Caco-2 (cell line): ENCODE measurements at regions not wholly inside any gene's neighbourhood (a gene's known extent, or its start where the extent isn't known, plus 50 kb on each side); places are given as distances from the start of the nearest gene placed in this dataset.

ENCODE experiments used
- BruUV-seq: library from RNA; stranded (reverse); fragments of 400-500 nt; replicated peaks from 2 replicates; lab custom pipeline; 2021; lab: Mats Ljungman, UMichigan
- CTCF ChIA-PET: fragments of 300-600 bp; sonication (Branson Sonifier 250); formaldehyde crosslinking; loops from one replicate; lab custom pipeline; 2022; ENCODE audit warnings: antibody characterized with exemption; lab: Charles Lee
- POLR2A ChIA-PET: fragments of 300-600 bp; sonication (Branson Sonifier 250); formaldehyde crosslinking; loops from one replicate; lab custom pipeline; 2022; ENCODE audit warnings: antibody characterized with exemption; lab: Charles Lee
- DNase-seq, 2 experiments: peaks; one replicate each; pipeline versions ENCODE4 v3.0.0 to v3.0.0-alpha.2; 2020 to 2022
- H3K27me3 ChIP-seq: replicated peaks from 2 replicates; pipeline ENCODE4 v1.6.0; 2011; ENCODE audit warnings: low read length; ENCODE audit not compliant: control insufficient read depth, insufficient read depth
- H3K36me3 ChIP-seq: 2 replicates; pipeline ENCODE4 v1.5.1; 2011; ENCODE audit warnings: low read length; ENCODE audit not compliant: control insufficient read depth, insufficient read depth
- H3K4me1 ChIP-seq: fragments of 250-450 bp; sonication (Bioruptor Pico); 2 replicates; pipeline ENCODE4 v1.5.1; 2020; ENCODE audit warnings: mild to moderate bottlenecking
- H3K4me3 ChIP-seq: 2 replicates; pipeline ENCODE4 v1.5.1; 2011; ENCODE audit warnings: low read depth, mild to moderate bottlenecking, control low read depth, low read length
- H3K9me3 ChIP-seq: fragments of 250-450 bp; sonication (Bioruptor Pico); 2 replicates; pipeline ENCODE4 v1.5.1; 2020; ENCODE audit warnings: mild to moderate bottlenecking, moderate library complexity
- H3K27ac Mint-ChIP-seq: one replicate; pipeline ENCODE4 v1.8.0; 2022; ENCODE audit warnings: mixed read lengths; ENCODE audit not compliant: unreplicated experiment
- H3K27me3 Mint-ChIP-seq: one replicate; pipeline ENCODE4 v1.8.0; 2022; ENCODE audit warnings: mixed read lengths; ENCODE audit not compliant: insufficient read depth, unreplicated experiment
- H3K36me3 Mint-ChIP-seq: one replicate; pipeline ENCODE4 v1.8.0; 2022; ENCODE audit warnings: mild to moderate bottlenecking, mixed read lengths; ENCODE audit not compliant: insufficient read depth, unreplicated experiment
- H3K4me1 Mint-ChIP-seq: one replicate; pipeline ENCODE4 v1.8.0; 2022; ENCODE audit warnings: low read depth, mixed read lengths; ENCODE audit not compliant: unreplicated experiment
- H3K4me3 Mint-ChIP-seq: one replicate; pipeline ENCODE4 v1.8.0; 2022; ENCODE audit warnings: mild to moderate bottlenecking, moderate library complexity, mixed read lengths; ENCODE audit not compliant: unreplicated experiment
- H3K9me3 Mint-ChIP-seq: one replicate; pipeline ENCODE4 v1.8.0; 2022; ENCODE audit warnings: mixed read lengths; ENCODE audit not compliant: unreplicated experiment
- CTCF ChIP-seq, 2 experiments: fragments of 200-600 bp in 1 of 2; IDR thresholded peaks; 1 replicate in 1 of 2; 2 replicates in 1 of 2; pipeline versions ENCODE4 v1.5.1 to v1.8.0; 2011 to 2022; ENCODE audit warnings: antibody characterized with exemption in 1 of 2, control low read depth in 1 of 2, inconsistent platforms in 1 of 2, low read depth in 1 of 2, low read length in 1 of 2, mild to moderate bottlenecking in 1 of 2, moderate library complexity in 1 of 2; ENCODE audit not compliant: insufficient read depth in 1 of 2, severe bottlenecking in 1 of 2, unreplicated experiment in 1 of 2
- intact Hi-C: fragments of 100-400 bp; cut with micrococcal nuclease; formaldehyde crosslinking; loops from one replicate; pipeline ENCODE4 v1.10.0; 2022; ENCODE audit not compliant: unreplicated experiment

- intact Hi-C loops = no loop called here
- no peaks in the 10 kb centered on the region for H3K36me3 ChIP-seq
- Mint-ChIP-seq H3K4me1 (no peaks in the 10 kb centered on the region), H3K9me3 (no peaks in the 10 kb centered on the region), H3K36me3 (no peaks in the 10 kb centered on the region), H3K4me3 (no peak overlapping the region), H3K27me3 (no peaks in the 10 kb centered on the region), H3K27ac (no peak overlapping the region)
- no peak for TF ChIP-seq CTCF (IDR thresholded peaks at IDR 0.05; ENCODE audit: insufficient read depth in 1 of 2, low read depth in 1 of 2, low read length in 1 of 2, severe bottlenecking in 1 of 2, unreplicated experiment in 1 of 2)
- ChIA-PET POLR2A (no interaction called here), CTCF (no interaction called here)
- DNase-seq = no peak
- H3K4me3 ChIP-seq = no peak overlapping the region
- H3K4me1 ChIP-seq = no peaks in the 10 kb centered on the region
- no TSS peak for BruUV-seq
- no peaks in the 10 kb centered on the region for H3K9me3 ChIP-seq
- H3K27me3 ChIP-seq = no peaks in the 10 kb centered on the region
These were observed 1245.1 kb upstream of the LRRTM1 start for GRCh38 chr2:81549646-81550045.

DNA sequence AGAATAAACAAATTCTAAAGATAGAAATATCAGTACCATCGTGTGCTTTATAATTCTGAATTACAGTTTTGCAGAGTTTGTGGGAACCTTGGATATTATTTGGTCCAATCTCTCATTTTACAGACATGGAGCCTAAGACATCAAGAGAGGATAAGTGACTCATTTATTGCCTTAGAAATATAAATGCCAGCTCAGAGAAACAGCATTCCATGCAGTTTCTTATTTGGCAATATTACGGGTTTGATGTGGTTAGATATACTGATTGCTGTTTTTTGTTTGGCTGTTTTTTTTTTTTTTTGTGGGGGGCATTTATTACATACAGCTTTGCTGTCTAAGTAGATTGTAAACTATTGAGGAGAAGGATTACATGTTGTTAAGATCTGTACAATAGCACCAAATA is 1241.1 kb upstream of the LRRTM1 start:
- BruUV-seq = no TSS peak
- no peaks in the 10 kb centered on the region for H3K36me3 ChIP-seq
- H3K4me3 ChIP-seq = no peak overlapping the region
- intact Hi-C loops = no loop called here
- Mint-ChIP-seq H3K9me3 (no peaks in the 10 kb centered on the region), H3K4me1 (no peaks in the 10 kb centered on the region), H3K36me3 (no peaks in the 10 kb centered on the region), H3K27ac (no peak overlapping the region), H3K4me3 (no peak overlapping the region), H3K27me3 (no peaks in the 10 kb centered on the region)
- TF ChIP-seq CTCF (IDR thresholded peaks at IDR 0.05; ENCODE audit: insufficient read depth in 1 of 2, low read depth in 1 of 2, low read length in 1 of 2, severe bottlenecking in 1 of 2, unreplicated experiment in 1 of 2) = no peak
- no peaks in the 10 kb centered on the region for H3K4me1 ChIP-seq
- H3K9me3 ChIP-seq = no peaks in the 10 kb centered on the region
- ChIA-PET POLR2A (no interaction called here), CTCF (no interaction called here)
- DNase-seq = no peak
- H3K27me3 ChIP-seq = no peaks in the 10 kb centered on the region

DNA sequence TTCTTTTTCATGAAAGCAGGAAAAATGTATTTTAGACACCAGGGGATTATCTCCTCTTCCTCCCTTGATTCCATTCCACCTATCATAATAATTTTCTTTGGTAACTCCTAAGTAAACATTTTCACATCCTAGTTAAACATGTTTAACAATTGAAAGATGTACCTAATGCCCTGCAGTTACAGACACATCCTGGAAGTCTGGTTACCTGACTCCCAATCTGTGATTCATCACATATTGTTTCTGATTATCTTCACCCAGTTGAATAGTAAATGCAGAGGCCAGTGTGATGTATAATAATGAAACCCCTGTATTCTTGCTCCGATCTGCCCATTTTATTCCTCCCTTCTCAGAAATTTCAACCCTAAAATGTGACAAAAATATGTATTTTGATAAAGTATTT is 1237.6 kb upstream of the LRRTM1 start:
- Histone ChIP-seq H3K4me3 (no peak overlapping the region), H3K36me3 (no peaks in the 10 kb centered on the region), H3K9me3 (no peaks in the 10 kb centered on the region), H3K4me1 (no peaks in the 10 kb centered on the region), H3K27me3 (no peaks in the 10 kb centered on the region)
- no peak overlapping the region for H3K4me3 Mint-ChIP-seq
- H3K27ac Mint-ChIP-seq = no peak overlapping the region
- DNase-seq = no peak
- no peaks in the 10 kb centered on the region for H3K9me3 Mint-ChIP-seq
- BruUV-seq = no TSS peak
- intact Hi-C loops = no loop called here
- POLR2A ChIA-PET = no interaction called here
- no peaks in the 10 kb centered on the region for H3K36me3 Mint-ChIP-seq
- CTCF ChIA-PET = no interaction called here
- H3K27me3 Mint-ChIP-seq = no peaks in the 10 kb centered on the region
- H3K4me1 Mint-ChIP-seq = no peaks in the 10 kb centered on the region
- no peak for TF ChIP-seq CTCF (IDR thresholded peaks at IDR 0.05; ENCODE audit: insufficient read depth in 1 of 2, low read depth in 1 of 2, low read length in 1 of 2, severe bottlenecking in 1 of 2, unreplicated experiment in 1 of 2)
